Calu3 (cell line): ENCODE measurements at regions not wholly inside any gene's neighbourhood (a gene's known extent, or its start where the extent isn't known, plus 50 kb on each side); places are given as distances from the start of the nearest gene placed in this dataset.
A peak's percentile ranks its signal among the peaks of the same experiment; 100 is the strongest.

ENCODE experiments used
- BruUV-seq: library from RNA; stranded (reverse); fragments of 400-500 nt; replicated peaks from 2 replicates; lab custom pipeline; 2021; lab: Mats Ljungman, UMichigan
- CTCF ChIA-PET: fragments of 300-600 bp; sonication (Branson Sonifier 250); formaldehyde crosslinking; loops from one replicate; lab custom pipeline; 2022; ENCODE audit warnings: antibody characterized with exemption; lab: Charles Lee
- DNase-seq: peaks from one replicate; pipeline ENCODE4 v3.0.0; 2022
- H3K27ac Mint-ChIP-seq: one replicate; pipeline ENCODE4 v1.8.0; 2022; ENCODE audit warnings: mixed read lengths; ENCODE audit not compliant: unreplicated experiment
- H3K27me3 Mint-ChIP-seq: one replicate; pipeline ENCODE4 v1.8.0; 2022; ENCODE audit warnings: mixed read lengths; ENCODE audit not compliant: unreplicated experiment
- H3K36me3 Mint-ChIP-seq: one replicate; pipeline ENCODE4 v1.8.0; 2022; ENCODE audit warnings: mild to moderate bottlenecking, moderate library complexity, mixed read lengths; ENCODE audit not compliant: insufficient read depth, unreplicated experiment
- H3K4me1 Mint-ChIP-seq: one replicate; pipeline ENCODE4 v1.8.0; 2022; ENCODE audit warnings: mild to moderate bottlenecking, low read depth, mixed read lengths; ENCODE audit not compliant: unreplicated experiment
- H3K4me3 Mint-ChIP-seq: one replicate; pipeline ENCODE4 v1.8.0; 2022; ENCODE audit warnings: mild to moderate bottlenecking, low read depth, moderate library complexity, mixed read lengths; ENCODE audit not compliant: unreplicated experiment
- H3K9me3 Mint-ChIP-seq: one replicate; pipeline ENCODE4 v1.8.0; 2022; ENCODE audit warnings: low read depth, mixed read lengths; ENCODE audit not compliant: unreplicated experiment
- CTCF ChIP-seq: fragments of 200-600 bp; IDR thresholded peaks from one replicate; pipeline ENCODE4 v1.8.0; 2022; ENCODE audit warnings: antibody characterized with exemption; ENCODE audit not compliant: unreplicated experiment
- intact Hi-C: fragments of 100-400 bp; cut with micrococcal nuclease; formaldehyde crosslinking; loops from one replicate; pipeline ENCODE4 v1.10.0; 2022; ENCODE audit not compliant: unreplicated experiment

- Mint-ChIP-seq H3K9me3 (no peaks in the 10 kb centered on the region), H3K27me3 (no peaks in the 10 kb centered on the region), H3K4me3 (no peak overlapping the region), H3K4me1 (peaks cover 17% of the 10 kb centered on the region), H3K27ac (no peak overlapping the region), H3K36me3 (no peaks in the 10 kb centered on the region)
- no peak for DNase-seq
- CTCF ChIA-PET = interaction anchor here (0.6 to 1.0 kb wide), 2 partner anchors 10 to 422 kb away, joined by 3 read pairs; no protein-coding TSS in a partner anchor
- intact Hi-C loops = no loop called here
- no TSS peak for BruUV-seq
- no peak for TF ChIP-seq CTCF
These were observed 243.4 kb upstream of the GADL1 start for GRCh38 chr3:31137718-31138465.

GRCh38 chr3:31140470-31140869 is 246.0 kb upstream of the GADL1 start:
- intact Hi-C loops = no loop called here
- no peak for TF ChIP-seq CTCF
- no peak overlapping the region for H3K27ac Mint-ChIP-seq
- H3K9me3 Mint-ChIP-seq = no peaks in the 10 kb centered on the region
- CTCF ChIA-PET = no interaction called here
- peaks cover 17% of the 10 kb centered on the region for H3K4me1 Mint-ChIP-seq
- no peak overlapping the region for H3K4me3 Mint-ChIP-seq
- H3K36me3 Mint-ChIP-seq = no peaks in the 10 kb centered on the region
- BruUV-seq = no TSS peak
- no peaks in the 10 kb centered on the region for H3K27me3 Mint-ChIP-seq
- no peak for DNase-seq

GRCh38 chr3:31142139-31142538 is 247.7 kb upstream of the GADL1 start:
- Mint-ChIP-seq H3K36me3 (no peaks in the 10 kb centered on the region), H3K4me1 (peaks cover 17% of the 10 kb centered on the region), H3K27ac (no peak overlapping the region), H3K9me3 (peaks cover 3% of the 10 kb centered on the region), H3K4me3 (no peak overlapping the region), H3K27me3 (no peaks in the 10 kb centered on the region)
- BruUV-seq = no TSS peak
- intact Hi-C loops = no loop called here
- DNase-seq = peak; percentile 11
- CTCF ChIA-PET = no interaction called here
- no peak for TF ChIP-seq CTCF

- DNase-seq = no peak
- Mint-ChIP-seq H3K36me3 (no peaks in the 10 kb centered on the region), H3K4me3 (no peak overlapping the region), H3K4me1 (peaks cover 17% of the 10 kb centered on the region), H3K27me3 (no peaks in the 10 kb centered on the region), H3K9me3 (peaks cover 3% of the 10 kb centered on the region), H3K27ac (no peak overlapping the region)
- CTCF ChIA-PET = no interaction called here
- BruUV-seq = no TSS peak
- no peak for TF ChIP-seq CTCF
- intact Hi-C loops = no loop called here
These were observed 248.1 kb upstream of the GADL1 start for GRCh38 chr3:31142543-31142942.
